Hepatocyte (in vitro differentiated cells): ENCODE measurements at regions not wholly inside any gene's neighbourhood (a gene's known extent, or its start where the extent isn't known, plus 50 kb on each side); places are given as distances from the start of the nearest gene placed in this dataset.
"Not testable (repeated sequence)": the region's sequence is repeated elsewhere in the genome, so short reads cannot be mapped to it uniquely, and the experiment has no call there.

Experiments
- DNase-seq: peaks from one replicate; pipeline ENCODE4 v3.0.0-alpha.2; 2016; ENCODE audit warnings: low spot score
- H2AFZ ChIP-seq: fragments of 200-600 bp; sonication (generic); 2 replicates; pipeline ENCODE4 v1.6.0; 2016; ENCODE audit warnings: antibody characterized with exemption, mild to moderate bottlenecking
- H3K27ac ChIP-seq: fragments of 200-600 bp; sonication (generic); 2 replicates; pipeline ENCODE4 v1.5.1; 2016; ENCODE audit warnings: mild to moderate bottlenecking
- H3K27me3 ChIP-seq: fragments of 200-600 bp; sonication (generic); 2 replicates; pipeline ENCODE4 v1.6.1; 2016
- H3K36me3 ChIP-seq: fragments of 200-600 bp; sonication (generic); replicated peaks from 2 replicates; pipeline ENCODE4 v1.5.1; 2016; ENCODE audit warnings: low read depth; ENCODE audit not compliant: insufficient read depth
- H3K4me1 ChIP-seq: fragments of 200-600 bp; sonication (generic); 2 replicates; pipeline ENCODE4 v1.5.1; 2016; ENCODE audit warnings: mild to moderate bottlenecking, moderate library complexity; ENCODE audit not compliant: insufficient read depth
- H3K4me2 ChIP-seq: fragments of 200-600 bp; sonication (generic); 2 replicates; pipeline ENCODE4 v1.6.0; 2016
- H3K4me3 ChIP-seq: fragments of 200-600 bp; sonication (generic); 2 replicates; pipeline ENCODE4 v1.5.1; 2016; ENCODE audit warnings: mild to moderate bottlenecking
- H3K79me2 ChIP-seq: fragments of 200-600 bp; sonication (generic); 2 replicates; pipeline ENCODE4 v1.6.0; 2017; ENCODE audit warnings: mild to moderate bottlenecking
- H3K9me2 ChIP-seq: fragments of 200-600 bp; sonication (generic); replicated peaks from 2 replicates; pipeline ENCODE4 v1.6.0; 2017; ENCODE audit warnings: mild to moderate bottlenecking; ENCODE audit not compliant: insufficient read depth
- H3K9me3 ChIP-seq: fragments of 200-600 bp; sonication (generic); 2 replicates; pipeline ENCODE4 v1.5.1; 2016; ENCODE audit warnings: low read depth, mild to moderate bottlenecking
- H4K20me1 ChIP-seq: fragments of 200-600 bp; sonication (generic); 2 replicates; pipeline ENCODE4 v1.6.0; 2016; ENCODE audit warnings: mild to moderate bottlenecking; ENCODE audit not compliant: insufficient read depth, poor library complexity, severe bottlenecking
- EZH2 ChIP-seq: fragments of 200-600 bp; sonication (generic); IDR thresholded peaks from 2 replicates; pipeline ENCODE4 v1.6.1; 2016; ENCODE audit warnings: antibody characterized with exemption, mild to moderate bottlenecking, borderline replicate concordance
- EZH2phosphoT487 ChIP-seq: fragments of 200-600 bp; sonication (generic); IDR thresholded peaks from one replicate; pipeline ENCODE4 v1.6.1; 2018; ENCODE audit warnings: antibody characterized with exemption, mild to moderate bottlenecking, low read depth, moderate library complexity; ENCODE audit not compliant: unreplicated experiment, severe bottlenecking
- WGBS: methylation state at CpG from one replicate; pipeline ENCODE4 v1.1.6; 2016; ENCODE audit warnings: low lambda C conversion rate; ENCODE audit errors: missing lambda C conversion rate; 5-methylcytosine and 5-hydroxymethylcytosine counted together
- TF ChIP-seq, protein P1 (sequence below): fragments of 200-600 bp; sonication (generic); IDR thresholded peaks from 2 replicates; pipeline ENCODE4 v1.5.1; 2016; ENCODE audit warnings: antibody characterized with exemption, mild to moderate bottlenecking; ENCODE audit not compliant: poor library complexity

DNA sequence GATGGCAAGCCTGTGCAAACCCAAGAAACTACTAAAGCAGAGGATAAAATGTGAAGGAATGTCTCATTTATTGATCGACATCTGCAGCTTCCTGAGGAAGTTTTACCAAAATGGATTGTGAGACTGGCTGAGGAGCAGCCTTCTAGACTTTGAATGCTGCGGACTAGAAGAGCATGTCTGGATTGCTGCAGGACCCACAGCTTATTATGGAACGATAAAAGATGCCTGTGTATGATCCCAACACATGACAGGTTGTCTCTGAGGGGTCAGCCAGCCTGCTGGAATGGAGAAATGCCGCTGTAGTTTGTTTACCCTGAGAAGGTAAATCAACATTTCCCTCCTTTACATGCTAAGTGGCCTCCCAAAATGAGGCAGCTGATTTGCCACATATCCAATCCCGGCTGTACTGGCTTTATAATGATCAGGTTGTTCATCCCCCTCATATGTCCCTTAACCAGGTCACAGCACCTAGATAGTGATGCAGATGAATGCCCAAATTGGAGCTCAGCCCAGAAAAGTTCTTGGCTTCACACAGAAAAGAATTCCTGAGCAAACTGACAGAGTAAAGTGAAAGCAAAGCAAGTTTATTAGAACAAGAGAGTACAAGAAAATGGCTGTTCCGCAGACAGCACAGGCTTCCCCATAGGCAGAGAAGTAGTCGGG is 63.9 kb downstream of the IL12A start:
- Histone ChIP-seq H3K27ac (no peak overlapping the region), H2AFZ (peak overlapping the region; percentile 16)

DNA sequence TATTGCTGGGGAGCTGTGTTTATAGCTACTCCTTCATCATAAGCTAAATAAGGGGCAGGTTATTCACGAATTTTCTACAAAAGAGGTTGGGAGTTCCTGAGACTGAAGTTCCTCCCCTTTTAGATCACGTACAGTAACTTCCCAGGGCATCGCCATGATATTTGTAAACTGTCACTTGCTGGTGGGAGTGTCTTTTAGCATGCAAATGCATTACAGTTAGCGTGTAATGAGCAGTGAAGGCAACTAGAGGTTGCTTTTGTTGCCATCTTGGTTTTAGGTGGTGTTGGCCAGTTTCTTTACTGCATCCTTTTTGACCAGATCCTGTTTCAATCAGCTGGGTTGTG is 64.4 kb downstream of the IL12A start:
- no peak overlapping the region for H3K27ac ChIP-seq
- no peak for DNase-seq
- H3K4me1 ChIP-seq = no peaks in the 10 kb centered on the region
- H3K79me2 ChIP-seq = no peaks in the 10 kb centered on the region
- no peaks in the 10 kb centered on the region for H3K36me3 ChIP-seq
- H3K9me3 ChIP-seq = no peaks in the 10 kb centered on the region
- 79% methylated on average over 4 of the region's 4 CpGs for WGBS
- TF ChIP-seq EZH2phosphoT487 = no peak
- TF ChIP-seq, protein P1, sequence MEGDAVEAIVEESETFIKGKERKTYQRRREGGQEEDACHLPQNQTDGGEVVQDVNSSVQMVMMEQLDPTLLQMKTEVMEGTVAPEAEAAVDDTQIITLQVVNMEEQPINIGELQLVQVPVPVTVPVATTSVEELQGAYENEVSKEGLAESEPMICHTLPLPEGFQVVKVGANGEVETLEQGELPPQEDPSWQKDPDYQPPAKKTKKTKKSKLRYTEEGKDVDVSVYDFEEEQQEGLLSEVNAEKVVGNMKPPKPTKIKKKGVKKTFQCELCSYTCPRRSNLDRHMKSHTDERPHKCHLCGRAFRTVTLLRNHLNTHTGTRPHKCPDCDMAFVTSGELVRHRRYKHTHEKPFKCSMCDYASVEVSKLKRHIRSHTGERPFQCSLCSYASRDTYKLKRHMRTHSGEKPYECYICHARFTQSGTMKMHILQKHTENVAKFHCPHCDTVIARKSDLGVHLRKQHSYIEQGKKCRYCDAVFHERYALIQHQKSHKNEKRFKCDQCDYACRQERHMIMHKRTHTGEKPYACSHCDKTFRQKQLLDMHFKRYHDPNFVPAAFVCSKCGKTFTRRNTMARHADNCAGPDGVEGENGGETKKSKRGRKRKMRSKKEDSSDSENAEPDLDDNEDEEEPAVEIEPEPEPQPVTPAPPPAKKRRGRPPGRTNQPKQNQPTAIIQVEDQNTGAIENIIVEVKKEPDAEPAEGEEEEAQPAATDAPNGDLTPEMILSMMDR = no peak
- no peak overlapping the region for H3K4me2 ChIP-seq
- no peaks in the 10 kb centered on the region for H4K20me1 ChIP-seq
- no peaks in the 10 kb centered on the region for H3K9me2 ChIP-seq
- peak overlapping the region; percentile 16 for H2AFZ ChIP-seq
- no peaks in the 10 kb centered on the region for H3K27me3 ChIP-seq
- H3K4me3 ChIP-seq = no peak overlapping the region

More for the DNA sequence above, 63.9 kb downstream of the IL12A start:
- H3K4me3 ChIP-seq = no peak overlapping the region
- H3K27me3 ChIP-seq = no peaks in the 10 kb centered on the region
- WGBS = 81% methylated on average over 7 of the region's 7 CpGs
- no peaks in the 10 kb centered on the region for H3K9me3 ChIP-seq
- H3K4me2 ChIP-seq = no peak overlapping the region
- no peaks in the 10 kb centered on the region for H3K79me2 ChIP-seq
- H3K36me3 ChIP-seq = no peaks in the 10 kb centered on the region
- DNase-seq = no peak
- H4K20me1 ChIP-seq = no peaks in the 10 kb centered on the region
- no peaks in the 10 kb centered on the region for H3K4me1 ChIP-seq
- H3K9me2 ChIP-seq = no peaks in the 10 kb centered on the region
- TF ChIP-seq EZH2 = no peak
- TF ChIP-seq, protein P1 = no peak

DNA sequence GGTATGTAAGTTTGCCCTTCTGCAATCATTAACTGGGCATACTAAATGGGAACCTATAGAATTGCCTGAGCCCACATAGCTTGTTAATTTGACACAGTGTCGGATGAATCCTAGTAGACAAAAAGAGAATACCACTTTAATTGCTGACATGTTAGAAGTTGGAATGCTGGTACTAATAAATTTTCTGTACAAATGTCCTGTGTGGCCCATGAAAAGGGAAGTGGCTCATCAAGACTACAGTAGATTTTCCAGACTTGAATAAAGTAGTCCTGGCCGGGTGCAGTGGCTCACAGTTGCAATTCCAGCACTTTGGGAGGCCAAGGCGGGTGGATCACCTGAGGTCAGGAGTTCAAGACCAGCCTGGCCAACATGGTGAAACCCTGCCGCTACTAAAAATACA is 66.2 kb downstream of the IL12A start:
- WGBS = 83% methylated on average over 4 of the region's 4 CpGs
- not testable (repeated sequence) for H3K27ac ChIP-seq, H3K9me2 ChIP-seq, H3K27me3 ChIP-seq, H3K4me3 ChIP-seq, DNase-seq, H3K36me3 ChIP-seq, H3K4me1 ChIP-seq, H4K20me1 ChIP-seq, H3K79me2 ChIP-seq, H3K4me2 ChIP-seq, H2AFZ ChIP-seq, H3K9me3 ChIP-seq

DNA sequence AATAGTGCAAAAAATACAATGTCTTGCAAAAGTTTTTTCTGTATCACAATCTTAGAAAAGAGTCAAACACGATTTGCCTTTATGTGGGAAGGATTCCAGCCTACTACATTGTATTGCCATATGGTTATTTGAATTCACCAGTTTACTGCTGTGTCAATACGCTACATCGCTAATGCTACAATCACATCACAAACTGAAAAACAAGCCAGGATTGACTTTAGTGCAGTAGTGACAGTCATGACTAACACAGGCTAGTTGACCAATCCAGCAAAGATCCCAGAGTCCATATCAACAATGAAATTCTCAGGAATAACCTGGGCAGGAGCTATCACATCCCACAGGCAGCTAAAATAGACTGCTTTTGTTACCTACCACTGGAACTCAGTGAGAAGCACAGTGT is 67.0 kb downstream of the IL12A start:
- Histone ChIP-seq H3K27ac (no peak overlapping the region), H4K20me1 (no peaks in the 10 kb centered on the region), H2AFZ (no peak overlapping the region), H3K9me3 (no peaks in the 10 kb centered on the region), H3K9me2 (no peaks in the 10 kb centered on the region), H3K27me3 (no peaks in the 10 kb centered on the region), H3K79me2 (no peaks in the 10 kb centered on the region), H3K36me3 (no peaks in the 10 kb centered on the region), H3K4me3 (no peak overlapping the region), H3K4me2 (no peak overlapping the region), H3K4me1 (no peaks in the 10 kb centered on the region)
- DNase-seq = no peak
- 89% methylated on average over 3 of the region's 3 CpGs for WGBS
- TF ChIP-seq EZH2phosphoT487 (no peak), EZH2 (no peak)
- TF ChIP-seq, protein P1 = no peak
